ENCODE measurements at regions not wholly inside any gene's neighbourhood (a gene's known extent, or its start where the extent isn't known, plus 50 kb on each side); places are given as distances from the start of the nearest gene placed in this dataset.

DNA sequence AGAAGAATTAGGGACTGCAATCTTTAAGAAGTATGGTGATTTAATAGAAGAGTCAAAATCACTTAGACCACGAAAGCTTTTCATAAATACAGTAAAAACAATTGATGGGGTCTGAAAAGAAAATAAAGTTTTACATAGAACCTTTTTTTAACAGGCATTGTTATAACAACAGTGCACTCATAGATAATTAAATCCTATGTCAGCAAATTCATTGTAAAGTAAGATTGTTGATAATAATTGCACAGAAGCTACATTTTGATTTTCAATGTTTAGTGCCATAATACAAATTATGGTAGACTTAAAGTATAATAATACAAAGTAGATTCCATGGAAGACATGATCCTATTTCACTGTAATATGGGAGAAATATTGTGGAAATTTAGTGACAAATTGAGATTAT lies 130.7 kb upstream of the FSIP2 start:
- in situ Hi-C loops (cut with HindIII; ENCODE audit: low sequenced_read_pairs): no loop called here
- no peak for DNase-seq (ENCODE audit: low read depth)
- no peak overlapping the region for H3K4me3 ChIP-seq (ENCODE audit: low read depth, low read length)
- TF ChIP-seq, protein P1, sequence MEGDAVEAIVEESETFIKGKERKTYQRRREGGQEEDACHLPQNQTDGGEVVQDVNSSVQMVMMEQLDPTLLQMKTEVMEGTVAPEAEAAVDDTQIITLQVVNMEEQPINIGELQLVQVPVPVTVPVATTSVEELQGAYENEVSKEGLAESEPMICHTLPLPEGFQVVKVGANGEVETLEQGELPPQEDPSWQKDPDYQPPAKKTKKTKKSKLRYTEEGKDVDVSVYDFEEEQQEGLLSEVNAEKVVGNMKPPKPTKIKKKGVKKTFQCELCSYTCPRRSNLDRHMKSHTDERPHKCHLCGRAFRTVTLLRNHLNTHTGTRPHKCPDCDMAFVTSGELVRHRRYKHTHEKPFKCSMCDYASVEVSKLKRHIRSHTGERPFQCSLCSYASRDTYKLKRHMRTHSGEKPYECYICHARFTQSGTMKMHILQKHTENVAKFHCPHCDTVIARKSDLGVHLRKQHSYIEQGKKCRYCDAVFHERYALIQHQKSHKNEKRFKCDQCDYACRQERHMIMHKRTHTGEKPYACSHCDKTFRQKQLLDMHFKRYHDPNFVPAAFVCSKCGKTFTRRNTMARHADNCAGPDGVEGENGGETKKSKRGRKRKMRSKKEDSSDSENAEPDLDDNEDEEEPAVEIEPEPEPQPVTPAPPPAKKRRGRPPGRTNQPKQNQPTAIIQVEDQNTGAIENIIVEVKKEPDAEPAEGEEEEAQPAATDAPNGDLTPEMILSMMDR (IDR thresholded peaks at IDR 0.05; ENCODE audit: low read depth, low read length, missing control alignments): no peak

DNA sequence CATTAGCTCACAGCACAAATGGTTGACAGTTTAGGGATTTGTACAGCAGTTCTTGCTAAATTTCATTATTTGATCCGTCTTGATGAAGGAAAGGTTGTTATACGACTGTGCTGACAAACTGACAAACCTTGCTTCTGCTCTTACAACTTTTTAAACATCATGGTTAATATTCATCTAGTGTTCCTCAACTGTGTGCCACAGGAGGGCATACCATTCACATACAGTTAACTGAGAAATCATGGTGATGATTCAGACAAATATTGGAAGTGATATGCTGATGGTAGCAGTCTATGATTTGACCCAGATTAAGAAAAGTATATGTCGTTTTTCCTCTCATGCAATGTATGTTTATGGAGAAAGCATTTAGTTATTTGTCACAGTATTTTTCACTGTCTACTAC lies 129.8 kb upstream of the FSIP2 start:
- in situ Hi-C loops (cut with HindIII; ENCODE audit: low sequenced_read_pairs): no loop called here
- TF ChIP-seq, protein P1 (IDR thresholded peaks at IDR 0.05; ENCODE audit: low read depth, low read length, missing control alignments): peak; percentile 39
- no peak for DNase-seq (ENCODE audit: low read depth)
- H3K4me3 ChIP-seq (ENCODE audit: low read depth, low read length): no peak overlapping the region

DNA sequence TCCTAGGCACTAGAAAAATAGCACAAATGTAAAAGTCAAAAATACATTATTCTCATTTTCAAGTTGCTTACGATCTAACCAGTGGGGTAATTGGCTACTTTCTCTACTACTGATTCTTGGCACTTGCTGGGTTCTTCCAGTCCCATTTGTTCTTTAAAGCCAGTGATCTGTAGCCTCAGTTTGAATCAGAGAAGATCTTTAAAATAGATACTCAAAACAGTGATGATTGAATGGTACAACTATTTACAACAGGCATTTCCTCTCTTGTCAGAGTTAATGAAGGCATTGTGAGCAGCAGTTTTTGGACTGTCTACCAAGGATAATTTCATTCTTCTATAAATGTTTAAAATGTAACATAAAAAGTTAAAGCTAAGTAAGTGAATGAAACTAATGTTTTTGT lies 128.3 kb upstream of the FSIP2 start:
- in situ Hi-C loops (cut with HindIII; ENCODE audit: low sequenced_read_pairs): no loop called here
- H3K4me3 ChIP-seq (ENCODE audit: low read depth, low read length): no peak overlapping the region
- TF ChIP-seq, protein P1 (IDR thresholded peaks at IDR 0.05; ENCODE audit: low read depth, low read length, missing control alignments): no peak
- no peak for DNase-seq (ENCODE audit: low read depth)

DNA sequence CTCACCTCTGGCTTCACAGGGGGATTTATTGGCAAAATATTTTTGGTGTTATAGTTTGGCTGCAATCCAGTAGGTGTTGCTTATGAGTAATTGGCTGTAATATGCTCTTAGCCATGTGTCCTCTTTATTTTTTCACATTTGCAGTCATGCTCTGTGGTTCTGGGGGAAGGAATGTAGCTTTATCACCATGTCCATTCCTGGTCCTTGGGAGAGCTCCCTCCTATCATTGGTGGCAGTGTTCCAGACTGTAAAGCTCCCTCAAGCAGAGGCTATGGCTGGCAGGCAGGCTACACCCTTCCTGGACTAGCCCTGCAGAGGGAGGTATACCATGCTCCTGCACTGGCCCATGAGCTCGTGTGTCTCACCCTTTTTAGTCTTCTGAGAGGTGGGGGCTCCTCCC lies 120.0 kb upstream of the FSIP2 start:
- no peak overlapping the region for H3K4me3 ChIP-seq (ENCODE audit: low read depth, low read length)
- peak; percentile 72 for DNase-seq (ENCODE audit: low read depth)
- TF ChIP-seq, protein P1 (IDR thresholded peaks at IDR 0.05; ENCODE audit: low read depth, low read length, missing control alignments): peak; percentile 33
- in situ Hi-C loops (cut with HindIII; ENCODE audit: low sequenced_read_pairs): no loop called here

DNA sequence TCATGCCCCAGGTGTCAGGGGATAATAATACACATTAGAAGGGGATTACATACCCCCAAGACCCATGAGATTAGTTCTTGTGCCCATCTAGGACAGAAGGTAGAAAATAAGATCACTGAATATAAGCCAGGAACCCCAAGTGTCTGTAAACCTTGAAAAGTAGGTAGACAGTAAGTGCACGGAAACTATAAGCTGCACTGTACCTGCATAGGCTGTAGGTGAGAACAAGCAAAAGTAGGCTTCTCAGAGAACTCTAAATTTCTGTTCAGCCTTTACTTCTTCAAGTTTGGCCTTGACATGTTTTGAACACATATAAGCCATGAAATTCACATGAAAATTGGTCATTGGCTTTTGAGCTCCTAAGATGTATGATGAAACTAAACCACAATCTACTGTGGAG lies 113.0 kb upstream of the FSIP2 start:
- in situ Hi-C loops (cut with HindIII; ENCODE audit: low sequenced_read_pairs): no loop called here
- no peak overlapping the region for H3K4me3 ChIP-seq (ENCODE audit: low read depth, low read length)
- TF ChIP-seq, protein P1 (IDR thresholded peaks at IDR 0.05; ENCODE audit: low read depth, low read length, missing control alignments): no peak
- no peak for DNase-seq (ENCODE audit: low read depth)

DNA sequence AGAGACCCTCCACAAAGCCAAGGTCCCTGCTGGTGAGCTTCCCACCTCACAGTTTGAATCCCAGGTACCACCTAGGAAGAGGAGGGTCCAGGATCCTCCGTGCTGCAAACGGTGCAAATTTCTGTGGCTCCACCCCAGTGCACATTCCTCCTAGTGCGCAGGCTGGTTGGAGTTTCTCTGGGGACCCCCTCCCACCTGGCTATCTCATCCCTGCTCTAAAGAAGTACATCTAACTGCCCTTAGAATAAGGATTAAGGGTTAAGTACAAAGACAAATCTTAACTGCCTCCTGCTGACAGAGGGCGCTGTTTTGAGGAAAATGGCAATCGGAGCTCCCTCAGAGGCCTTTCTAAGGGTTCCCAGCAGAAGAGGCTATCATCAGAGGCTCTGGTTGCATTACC lies 109.6 kb upstream of the FSIP2 start:
- no peak for DNase-seq (ENCODE audit: low read depth)
- TF ChIP-seq, protein P1 (IDR thresholded peaks at IDR 0.05; ENCODE audit: low read depth, low read length, missing control alignments): no peak
- in situ Hi-C loops (cut with HindIII; ENCODE audit: low sequenced_read_pairs): no loop called here
- H3K4me3 ChIP-seq (ENCODE audit: low read depth, low read length): no peak overlapping the region

DNA sequence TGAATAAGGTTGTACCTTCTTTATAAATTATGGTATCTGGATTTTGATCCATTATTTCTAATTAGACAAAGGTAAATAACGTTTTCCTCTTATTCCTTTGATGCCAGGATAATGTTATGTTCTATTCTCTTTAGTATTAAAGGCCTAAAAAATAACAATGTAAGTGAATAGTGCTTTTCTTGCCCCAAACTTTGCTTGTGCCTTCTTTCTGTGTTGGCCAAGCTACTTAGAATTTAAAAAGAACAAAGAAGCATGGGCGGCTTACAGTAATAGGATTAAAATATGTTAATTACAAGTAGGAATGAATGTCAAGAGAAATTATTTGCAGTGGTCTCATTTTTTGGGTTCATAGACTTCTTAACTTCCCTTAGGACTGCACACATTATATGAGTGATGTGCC lies 105.0 kb upstream of the FSIP2 start:
- no peak overlapping the region for H3K4me3 ChIP-seq (ENCODE audit: low read depth, low read length)
- TF ChIP-seq, protein P1 (IDR thresholded peaks at IDR 0.05; ENCODE audit: low read depth, low read length, missing control alignments): no peak
- no peak for DNase-seq (ENCODE audit: low read depth)
- in situ Hi-C loops (cut with HindIII; ENCODE audit: low sequenced_read_pairs): no loop called here

Data from astrocyte of the cerebellum (primary cell).